MCF 10A (cell line): ENCODE measurements at regions not wholly inside any gene's neighbourhood (a gene's known extent, or its start where the extent isn't known, plus 50 kb on each side); places are given as distances from the start of the nearest gene placed in this dataset.

Experiments used
- BruUV-seq: library from RNA; stranded (reverse); fragments of 400-500 nt; replicated peaks from 2 replicates; lab custom pipeline; 2021; lab: Mats Ljungman, UMichigan
- CTCF ChIA-PET: fragments of 300-600 bp; sonication (Branson Sonifier 250); formaldehyde crosslinking; extraction: SDS; loops from one replicate; lab custom pipeline; 2021; ENCODE audit warnings: antibody characterized with exemption, inconsistent platforms; lab: Yijun Ruan, JAX
- POLR2A ChIA-PET: fragments of 300-600, 350-650 bp; sonication (Branson Sonifier 250); formaldehyde crosslinking; extraction: SDS; loops from one replicate; lab custom pipeline; 2020; ENCODE audit warnings: antibody characterized with exemption, inconsistent platforms; lab: Yijun Ruan, JAX
- DNase-seq: peaks from one replicate; pipeline ENCODE4 v3.0.0-alpha.2; 2018; ENCODE audit not compliant: unreplicated experiment
- H3K27ac Mint-ChIP-seq: one replicate; pipeline ENCODE4 v1.8.0; 2022; ENCODE audit warnings: mild to moderate bottlenecking, low read depth, mixed read lengths; ENCODE audit not compliant: unreplicated experiment
- H3K27me3 Mint-ChIP-seq: one replicate; pipeline ENCODE4 v1.8.0; 2022; ENCODE audit warnings: mixed read lengths; ENCODE audit not compliant: insufficient read depth, unreplicated experiment
- H3K36me3 Mint-ChIP-seq: one replicate; pipeline ENCODE4 v1.8.0; 2022; ENCODE audit warnings: mild to moderate bottlenecking, moderate library complexity, mixed read lengths; ENCODE audit not compliant: insufficient read depth, unreplicated experiment
- H3K4me1 Mint-ChIP-seq: one replicate; pipeline ENCODE4 v1.8.0; 2022; ENCODE audit warnings: mixed read lengths; ENCODE audit not compliant: insufficient read depth, unreplicated experiment
- H3K4me3 Mint-ChIP-seq: one replicate; pipeline ENCODE4 v1.8.0; 2022; ENCODE audit warnings: mild to moderate bottlenecking, moderate library complexity, mixed read lengths; ENCODE audit not compliant: unreplicated experiment
- H3K9me3 Mint-ChIP-seq: one replicate; pipeline ENCODE4 v1.8.0; 2022; ENCODE audit warnings: mixed read lengths; ENCODE audit not compliant: unreplicated experiment
- intact Hi-C: fragments of 100-400 bp; cut with micrococcal nuclease; formaldehyde crosslinking; loops from 2 replicates; pipeline ENCODE4 v1.14.1; 2022
- TF ChIP-seq, protein P1 (sequence below): fragments of 200-600 bp; IDR thresholded peaks from one replicate; pipeline ENCODE4 v1.8.0; 2022; ENCODE audit warnings: antibody characterized with exemption, mild to moderate bottlenecking; ENCODE audit not compliant: unreplicated experiment

DNA sequence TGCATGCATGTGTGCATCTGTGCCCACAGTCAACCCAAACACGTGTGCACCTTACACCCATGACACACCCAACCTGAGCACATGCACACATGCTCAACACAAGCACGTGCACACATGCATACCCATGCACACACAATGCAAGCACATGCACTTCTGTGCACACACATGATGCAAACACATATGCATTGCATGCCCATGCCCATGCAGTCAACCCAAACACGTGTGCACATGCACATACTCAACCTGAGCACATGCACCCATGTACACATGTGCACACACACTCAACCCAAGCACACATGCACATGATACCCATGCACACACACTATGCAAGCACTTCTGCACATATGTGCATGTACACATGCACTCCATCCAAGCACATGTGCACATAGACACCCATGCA, 84.5 kb upstream of the FAM20C start:
- no peaks in the 10 kb centered on the region for H3K36me3 Mint-ChIP-seq
- H3K9me3 Mint-ChIP-seq = peaks cover 5% of the 10 kb centered on the region
- no TSS peak for BruUV-seq
- no peak overlapping the region for H3K4me3 Mint-ChIP-seq
- intact Hi-C loops = no loop called here
- H3K27ac Mint-ChIP-seq = no peak overlapping the region
- ChIA-PET CTCF (no interaction called here), POLR2A (no interaction called here)
- H3K4me1 Mint-ChIP-seq = peaks cover 5% of the 10 kb centered on the region
- TF ChIP-seq, protein P1, sequence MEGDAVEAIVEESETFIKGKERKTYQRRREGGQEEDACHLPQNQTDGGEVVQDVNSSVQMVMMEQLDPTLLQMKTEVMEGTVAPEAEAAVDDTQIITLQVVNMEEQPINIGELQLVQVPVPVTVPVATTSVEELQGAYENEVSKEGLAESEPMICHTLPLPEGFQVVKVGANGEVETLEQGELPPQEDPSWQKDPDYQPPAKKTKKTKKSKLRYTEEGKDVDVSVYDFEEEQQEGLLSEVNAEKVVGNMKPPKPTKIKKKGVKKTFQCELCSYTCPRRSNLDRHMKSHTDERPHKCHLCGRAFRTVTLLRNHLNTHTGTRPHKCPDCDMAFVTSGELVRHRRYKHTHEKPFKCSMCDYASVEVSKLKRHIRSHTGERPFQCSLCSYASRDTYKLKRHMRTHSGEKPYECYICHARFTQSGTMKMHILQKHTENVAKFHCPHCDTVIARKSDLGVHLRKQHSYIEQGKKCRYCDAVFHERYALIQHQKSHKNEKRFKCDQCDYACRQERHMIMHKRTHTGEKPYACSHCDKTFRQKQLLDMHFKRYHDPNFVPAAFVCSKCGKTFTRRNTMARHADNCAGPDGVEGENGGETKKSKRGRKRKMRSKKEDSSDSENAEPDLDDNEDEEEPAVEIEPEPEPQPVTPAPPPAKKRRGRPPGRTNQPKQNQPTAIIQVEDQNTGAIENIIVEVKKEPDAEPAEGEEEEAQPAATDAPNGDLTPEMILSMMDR = no peak
- H3K27me3 Mint-ChIP-seq = no peaks in the 10 kb centered on the region
- DNase-seq = no peak

DNA sequence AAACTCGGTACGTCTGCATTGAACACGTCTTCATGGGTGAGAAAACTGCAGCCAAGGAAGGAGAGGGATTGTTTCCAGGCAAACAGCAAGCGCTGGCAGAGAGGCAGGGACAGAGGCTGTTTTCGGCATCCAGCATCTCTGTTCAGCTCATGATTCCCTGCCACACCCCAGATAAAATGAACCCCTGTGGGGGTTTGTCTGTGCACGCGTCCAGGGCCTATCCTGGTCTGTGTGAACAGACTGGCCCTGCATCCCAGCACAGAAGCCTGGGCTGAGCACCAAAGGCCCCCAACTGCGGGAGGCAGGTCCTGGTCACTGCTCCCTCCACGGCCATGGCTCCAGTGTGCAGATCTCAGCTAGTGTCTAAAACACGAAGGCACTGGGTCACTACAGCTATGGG, 83.3 kb upstream of the FAM20C start:
- peaks cover 17% of the 10 kb centered on the region for H3K9me3 Mint-ChIP-seq
- intact Hi-C loops = no loop called here
- no peak overlapping the region for H3K4me3 Mint-ChIP-seq
- peaks cover 1% of the 10 kb centered on the region for H3K36me3 Mint-ChIP-seq
- no peaks in the 10 kb centered on the region for H3K27me3 Mint-ChIP-seq
- CTCF ChIA-PET = no interaction called here
- no peak overlapping the region for H3K27ac Mint-ChIP-seq
- no TSS peak for BruUV-seq
- TF ChIP-seq, protein P1 = no peak
- H3K4me1 Mint-ChIP-seq = peaks cover 5% of the 10 kb centered on the region
- no peak for DNase-seq
- POLR2A ChIA-PET = no interaction called here

DNA sequence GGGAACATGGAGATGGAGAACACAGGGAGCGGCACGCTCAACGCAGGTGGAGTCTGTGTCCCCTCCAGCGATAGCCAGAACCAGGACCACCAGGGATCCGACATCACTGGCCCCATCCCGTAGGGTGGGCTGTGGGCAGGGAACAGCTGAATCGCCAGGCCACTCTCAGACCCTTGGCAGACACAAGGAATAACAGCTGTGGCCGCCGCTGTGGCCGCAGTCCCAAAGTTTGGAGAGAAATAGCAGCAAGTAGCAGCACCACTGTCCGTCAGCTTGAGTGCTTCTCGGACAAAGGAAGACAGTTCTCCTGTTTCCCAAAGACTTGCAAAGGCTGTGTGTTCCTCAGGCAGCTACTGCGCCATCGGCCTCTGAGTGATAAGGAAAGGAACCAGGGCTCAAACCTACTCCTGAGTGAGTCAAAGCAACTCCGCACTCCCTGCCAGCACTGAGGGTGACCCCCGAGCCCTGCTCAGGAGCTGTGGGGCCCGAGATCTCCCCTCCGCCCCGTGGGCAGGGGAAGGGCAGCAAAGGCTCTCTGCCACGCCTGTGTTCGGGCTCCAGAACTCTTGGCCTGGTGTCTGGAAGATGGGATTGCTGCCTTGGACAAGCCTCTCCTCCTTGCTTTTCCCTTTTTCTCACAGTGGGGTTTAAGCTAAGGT, 82.3 kb upstream of the FAM20C start:
- no peak overlapping the region for H3K27ac Mint-ChIP-seq
- CTCF ChIA-PET = interaction anchor here (1.0 kb wide), 1 partner anchor 49 kb away, joined by 4 read pairs; no protein-coding TSS in a partner anchor
- peaks cover 24% of the 10 kb centered on the region for H3K9me3 Mint-ChIP-seq

DNA sequence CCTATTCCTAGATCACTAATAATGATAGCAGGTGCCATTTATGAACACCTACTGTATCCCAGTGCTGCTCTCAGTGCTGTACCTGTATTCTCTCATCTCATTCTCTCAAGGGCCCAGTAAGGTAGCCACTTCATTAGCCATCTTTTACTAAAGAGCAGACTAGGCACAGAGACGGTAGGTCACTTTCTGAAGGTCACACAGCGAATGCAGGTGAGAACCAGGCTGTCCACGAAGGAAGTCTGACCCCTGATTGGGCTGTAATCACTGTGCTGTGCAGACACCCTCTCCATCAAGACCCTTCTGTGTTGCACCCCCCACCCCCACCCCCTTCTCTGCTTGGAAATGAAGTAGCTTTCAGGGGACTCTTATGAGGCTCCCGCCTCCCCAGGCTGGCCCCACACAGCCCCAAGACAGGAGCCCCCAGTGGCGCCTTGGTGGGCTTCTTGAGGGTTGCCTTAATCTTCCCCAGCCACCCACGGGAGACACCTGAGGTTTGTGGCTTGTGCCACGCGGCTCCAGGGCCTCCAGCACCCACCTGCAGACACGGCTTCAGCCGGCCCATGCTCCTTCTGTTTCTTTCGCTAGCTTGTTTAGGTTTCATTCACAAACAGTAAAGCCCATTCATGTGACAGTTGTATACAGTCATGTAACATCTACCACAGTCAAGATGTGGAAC, 81.7 kb upstream of the FAM20C start:
- ChIA-PET CTCF (interaction anchor here (1.0 kb wide), 1 partner anchor 49 kb away, joined by 4 read pairs; no protein-coding TSS in a partner anchor), POLR2A (no interaction called here)
- TF ChIP-seq, protein P1 = no peak
- H3K27ac Mint-ChIP-seq = no peak overlapping the region
- H3K36me3 Mint-ChIP-seq = peaks cover 7% of the 10 kb centered on the region
- H3K4me3 Mint-ChIP-seq = no peak overlapping the region
- no peak for DNase-seq
- BruUV-seq = no TSS peak
- intact Hi-C loops = no loop called here
- peaks cover 5% of the 10 kb centered on the region for H3K4me1 Mint-ChIP-seq
- no peaks in the 10 kb centered on the region for H3K27me3 Mint-ChIP-seq
- peaks cover 24% of the 10 kb centered on the region for H3K9me3 Mint-ChIP-seq

More for the DNA sequence above, 82.3 kb upstream of the FAM20C start:
- peaks cover 3% of the 10 kb centered on the region for H3K4me1 Mint-ChIP-seq
- TF ChIP-seq, protein P1 = no peak
- intact Hi-C loops = no loop called here
- no peak overlapping the region for H3K4me3 Mint-ChIP-seq
- POLR2A ChIA-PET = no interaction called here
- H3K36me3 Mint-ChIP-seq = peaks cover 7% of the 10 kb centered on the region
- no peaks in the 10 kb centered on the region for H3K27me3 Mint-ChIP-seq
- no TSS peak for BruUV-seq
- no peak for DNase-seq
